ENCODE measurements at regions not wholly inside any gene's neighbourhood (a gene's known extent, or its start where the extent isn't known, plus 50 kb on each side); places are given as distances from the start of the nearest gene placed in this dataset.
"Not testable (repeated sequence)": the region's sequence is repeated elsewhere in the genome, so short reads cannot be mapped to it uniquely, and the experiment has no call there.

GRCh38 chr3:160047876-160048275 is 59.2 kb downstream of the IL12A start:
- no peak for DNase-seq (ENCODE audit: low read depth)
- H3K4me3 ChIP-seq (ENCODE audit: control insufficient read depth, low read depth, low read length) = no peak overlapping the region
- TF ChIP-seq CTCF (IDR thresholded peaks at IDR 0.05; ENCODE audit: control insufficient read depth, insufficient read depth, low read depth, low read length, missing control alignments) = no peak

DNA sequence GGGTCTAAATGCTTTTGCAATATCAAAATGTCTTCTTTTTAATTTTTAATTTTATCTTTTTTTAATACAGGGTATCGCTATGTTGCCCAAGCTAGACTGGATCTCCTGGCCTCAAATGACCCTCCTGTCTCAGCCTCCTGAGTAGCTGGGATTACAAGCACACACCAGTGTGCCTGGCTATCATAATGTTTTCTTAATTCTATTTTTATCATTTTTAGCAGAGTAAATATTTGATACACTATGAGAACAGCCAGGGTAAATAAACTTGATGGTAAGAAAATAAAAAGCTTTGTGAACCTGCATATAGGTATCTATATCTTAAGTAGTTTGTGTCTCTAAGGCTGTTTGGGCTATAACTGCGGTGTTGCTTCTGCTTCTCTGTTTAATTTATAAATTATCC is 60.4 kb downstream of the IL12A start:
- no peak overlapping the region for H3K4me3 ChIP-seq (ENCODE audit: control insufficient read depth, low read depth, low read length)
- no peak for DNase-seq (ENCODE audit: low read depth)
- TF ChIP-seq CTCF (IDR thresholded peaks at IDR 0.05; ENCODE audit: control insufficient read depth, insufficient read depth, low read depth, low read length, missing control alignments) = no peak

DNA sequence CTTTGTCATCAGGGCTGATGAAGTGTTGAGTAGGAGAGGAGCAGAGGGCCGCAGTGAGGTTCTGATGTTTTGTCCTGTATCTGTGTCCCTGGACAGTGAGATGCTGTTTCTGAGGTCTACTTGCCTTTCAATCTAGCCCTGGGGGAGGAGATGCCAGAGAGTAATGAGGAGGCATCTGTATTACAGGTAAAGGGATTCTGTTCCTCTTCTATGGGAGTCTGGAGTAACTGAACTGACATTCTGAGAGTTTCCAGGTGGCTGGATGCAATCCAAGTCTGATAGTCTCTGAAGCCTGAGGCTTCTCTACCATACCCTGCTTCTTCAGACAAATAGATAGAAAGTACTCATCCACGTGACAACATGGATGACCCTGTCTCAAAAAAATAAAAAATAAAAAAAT is 60.9 kb downstream of the IL12A start:
- no peak overlapping the region for H3K4me3 ChIP-seq (ENCODE audit: control insufficient read depth, low read depth, low read length)
- no peak for TF ChIP-seq CTCF (IDR thresholded peaks at IDR 0.05; ENCODE audit: control insufficient read depth, insufficient read depth, low read depth, low read length, missing control alignments)
- DNase-seq (ENCODE audit: low read depth) = no peak

DNA sequence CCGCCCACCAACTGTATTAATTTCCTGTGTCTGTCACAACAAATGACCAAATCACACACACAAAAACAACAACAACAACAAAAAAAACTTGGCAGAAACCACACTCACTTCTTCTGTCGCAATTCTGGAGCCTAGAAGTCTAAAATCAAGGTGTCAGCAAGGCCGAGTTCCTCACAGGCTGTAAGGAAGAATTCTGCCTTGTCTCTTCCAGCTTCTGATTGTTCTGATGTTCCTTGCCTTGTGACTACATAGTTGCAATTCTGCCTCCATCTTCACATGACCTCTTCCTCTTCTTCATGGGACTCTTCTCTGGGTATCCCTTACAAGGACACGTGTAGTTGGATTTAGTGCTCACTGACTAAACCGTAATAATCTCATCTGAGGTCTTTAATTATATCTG is 61.4 kb downstream of the IL12A start:
- no peak overlapping the region for H3K4me3 ChIP-seq (ENCODE audit: control insufficient read depth, low read depth, low read length)
- DNase-seq (ENCODE audit: low read depth) = no peak
- TF ChIP-seq CTCF (IDR thresholded peaks at IDR 0.05; ENCODE audit: control insufficient read depth, insufficient read depth, low read depth, low read length, missing control alignments) = no peak

GRCh38 chr3:160052385-160053047 is 63.9 kb downstream of the IL12A start:
- TF ChIP-seq CTCF (IDR thresholded peaks at IDR 0.05; ENCODE audit: control insufficient read depth, insufficient read depth, low read depth, low read length, missing control alignments) = no peak
- no peak for DNase-seq (ENCODE audit: low read depth)
- no peak overlapping the region for H3K4me3 ChIP-seq (ENCODE audit: control insufficient read depth, low read depth, low read length)

DNA sequence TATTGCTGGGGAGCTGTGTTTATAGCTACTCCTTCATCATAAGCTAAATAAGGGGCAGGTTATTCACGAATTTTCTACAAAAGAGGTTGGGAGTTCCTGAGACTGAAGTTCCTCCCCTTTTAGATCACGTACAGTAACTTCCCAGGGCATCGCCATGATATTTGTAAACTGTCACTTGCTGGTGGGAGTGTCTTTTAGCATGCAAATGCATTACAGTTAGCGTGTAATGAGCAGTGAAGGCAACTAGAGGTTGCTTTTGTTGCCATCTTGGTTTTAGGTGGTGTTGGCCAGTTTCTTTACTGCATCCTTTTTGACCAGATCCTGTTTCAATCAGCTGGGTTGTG is 64.4 kb downstream of the IL12A start:
- DNase-seq (ENCODE audit: low read depth) = no peak
- no peak for TF ChIP-seq CTCF (IDR thresholded peaks at IDR 0.05; ENCODE audit: control insufficient read depth, insufficient read depth, low read depth, low read length, missing control alignments)
- no peak overlapping the region for H3K4me3 ChIP-seq (ENCODE audit: control insufficient read depth, low read depth, low read length)

- DNase-seq (ENCODE audit: low read depth); H3K4me3 ChIP-seq (ENCODE audit: control insufficient read depth, low read depth, low read length): not testable (repeated sequence)
These were observed 66.2 kb downstream of the IL12A start for GRCh38 chr3:160054862-160055261.
